Left ventricle myocardium inferior (tissue), 1 donor: ENCODE measurements at regions not wholly inside any gene's neighbourhood (a gene's known extent, or its start where the extent isn't known, plus 50 kb on each side); places are given as distances from the start of the nearest gene placed in this dataset.

Source experiments
- DNase-seq: peaks from one replicate; pipeline ENCODE4 v3.0.0-alpha.2; 2020
- H3K27ac ChIP-seq: fragments of 200-600 bp; replicated peaks from 2 replicates; pipeline ENCODE4 v1.8.0; 2021
- H3K27me3 ChIP-seq: fragments of 200-600 bp; 2 replicates; pipeline ENCODE4 v1.8.0; 2021; ENCODE audit warnings: low read depth
- H3K36me3 ChIP-seq: fragments of 200-600 bp; 2 replicates; pipeline ENCODE4 v1.8.0; 2021
- H3K4me1 ChIP-seq: fragments of 200-600 bp; 2 replicates; pipeline ENCODE4 v1.8.0; 2021
- H3K4me3 ChIP-seq: fragments of 200-600 bp; 2 replicates; pipeline ENCODE4 v1.8.0; 2021; ENCODE audit warnings: mild to moderate bottlenecking, moderate library complexity
- H3K9me3 ChIP-seq: fragments of 200-600 bp; replicated peaks from 2 replicates; pipeline ENCODE4 v1.8.0; 2021
- CTCF ChIP-seq: fragments of 200-600 bp; IDR thresholded peaks from 2 replicates; pipeline ENCODE4 v1.8.0; 2021; ENCODE audit warnings: antibody characterized with exemption, mild to moderate bottlenecking, borderline replicate concordance
- intact Hi-C: fragments of 100-400 bp; cut with micrococcal nuclease; formaldehyde crosslinking; loops from one replicate; pipeline ENCODE4 v1.11.0; 2022
- donor health status: DM: no; HTN: yes; CAD: no; lungs with severe emphysema.

GRCh38 chr18:59787998-59788790, 91.0 kb upstream of the CCBE1 start:
- Histone ChIP-seq H3K27me3 (peaks cover 44% of the 10 kb centered on the region), H3K27ac (no peak overlapping the region), H3K4me3 (no peak overlapping the region), H3K9me3 (no peaks in the 10 kb centered on the region), H3K36me3 (no peaks in the 10 kb centered on the region), H3K4me1 (peaks cover 4% of the 10 kb centered on the region)
- TF ChIP-seq CTCF: no peak
- intact Hi-C loops: no loop called here
- DNase-seq: no peak

GRCh38 chr18:59784694-59785093, 87.5 kb upstream of the CCBE1 start:
- Histone ChIP-seq H3K36me3 (no peaks in the 10 kb centered on the region), H3K27me3 (peaks cover 33% of the 10 kb centered on the region), H3K4me3 (no peak overlapping the region), H3K9me3 (no peaks in the 10 kb centered on the region), H3K27ac (no peak overlapping the region), H3K4me1 (peaks cover 4% of the 10 kb centered on the region)
- DNase-seq: no peak
- no peak for TF ChIP-seq CTCF
- intact Hi-C loops: no loop called here

GRCh38 chr18:59783138-59783537, 85.9 kb upstream of the CCBE1 start:
- peak; percentile 58 for TF ChIP-seq CTCF
- peaks cover 26% of the 10 kb centered on the region for H3K27me3 ChIP-seq

GRCh38 chr18:59779979-59780378, 82.8 kb upstream of the CCBE1 start:
- no peaks in the 10 kb centered on the region for H3K36me3 ChIP-seq
- intact Hi-C loops: no loop called here
- peaks cover 3% of the 10 kb centered on the region for H3K27me3 ChIP-seq
- TF ChIP-seq CTCF: no peak
- H3K27ac ChIP-seq: no peak overlapping the region
- peaks cover 8% of the 10 kb centered on the region for H3K9me3 ChIP-seq
- H3K4me3 ChIP-seq: no peak overlapping the region
- H3K4me1 ChIP-seq: no peaks in the 10 kb centered on the region
- DNase-seq: no peak

More at GRCh38 chr18:59783138-59783537, 85.9 kb upstream of the CCBE1 start:
- H3K36me3 ChIP-seq: no peaks in the 10 kb centered on the region
- peaks cover 2% of the 10 kb centered on the region for H3K4me1 ChIP-seq
- DNase-seq: no peak
- H3K4me3 ChIP-seq: no peak overlapping the region
- H3K9me3 ChIP-seq: no peaks in the 10 kb centered on the region
- intact Hi-C loops: no loop called here
- H3K27ac ChIP-seq: no peak overlapping the region

GRCh38 chr18:59778434-59778833, 81.2 kb upstream of the CCBE1 start:
- H3K4me1 ChIP-seq: no peaks in the 10 kb centered on the region
- H3K4me3 ChIP-seq: no peak overlapping the region
- H3K9me3 ChIP-seq: peaks cover 8% of the 10 kb centered on the region
- no peak overlapping the region for H3K27ac ChIP-seq
- intact Hi-C loops: no loop called here
- DNase-seq: no peak
- no peak for TF ChIP-seq CTCF
- peaks cover 6% of the 10 kb centered on the region for H3K27me3 ChIP-seq
- no peaks in the 10 kb centered on the region for H3K36me3 ChIP-seq
